Endothelial cell (in vitro differentiated cells): ENCODE measurements at regions not wholly inside any gene's neighbourhood (a gene's known extent, or its start where the extent isn't known, plus 50 kb on each side); places are given as distances from the start of the nearest gene placed in this dataset.

ENCODE experiments used
- DNase-seq: peaks from one replicate; pipeline ENCODE4 v3.0.0; 2021; ENCODE audit warnings: low spot score
- H3K27ac Mint-ChIP-seq: one replicate; pipeline ENCODE4 v1.8.0; 2021; ENCODE audit warnings: mixed read lengths, inconsistent platforms; ENCODE audit not compliant: unreplicated experiment
- H3K27me3 Mint-ChIP-seq: one replicate; pipeline ENCODE4 v1.8.0; 2021; ENCODE audit warnings: mild to moderate bottlenecking, moderate library complexity, mixed read lengths, inconsistent platforms; ENCODE audit not compliant: unreplicated experiment
- H3K36me3 Mint-ChIP-seq: one replicate; pipeline ENCODE4 v1.8.0; 2021; ENCODE audit warnings: mild to moderate bottlenecking, low read depth, mixed read lengths, inconsistent platforms; ENCODE audit not compliant: unreplicated experiment
- H3K4me1 Mint-ChIP-seq: one replicate; pipeline ENCODE4 v1.8.0; 2021; ENCODE audit warnings: mild to moderate bottlenecking, mixed read lengths, inconsistent platforms; ENCODE audit not compliant: unreplicated experiment
- H3K4me3 Mint-ChIP-seq: one replicate; pipeline ENCODE4 v1.8.0; 2021; ENCODE audit warnings: mild to moderate bottlenecking, mixed read lengths, inconsistent platforms; ENCODE audit not compliant: unreplicated experiment
- H3K9me3 Mint-ChIP-seq: one replicate; pipeline ENCODE4 v1.8.0; 2021; ENCODE audit warnings: mixed read lengths, inconsistent platforms; ENCODE audit not compliant: unreplicated experiment
- TF ChIP-seq, protein P1 (sequence below): fragments of 200-600 bp; sonication (generic); IDR thresholded peaks from one replicate; pipeline ENCODE4 v1.5.0; 2021; ENCODE audit warnings: antibody characterized with exemption; ENCODE audit not compliant: unreplicated experiment

DNA sequence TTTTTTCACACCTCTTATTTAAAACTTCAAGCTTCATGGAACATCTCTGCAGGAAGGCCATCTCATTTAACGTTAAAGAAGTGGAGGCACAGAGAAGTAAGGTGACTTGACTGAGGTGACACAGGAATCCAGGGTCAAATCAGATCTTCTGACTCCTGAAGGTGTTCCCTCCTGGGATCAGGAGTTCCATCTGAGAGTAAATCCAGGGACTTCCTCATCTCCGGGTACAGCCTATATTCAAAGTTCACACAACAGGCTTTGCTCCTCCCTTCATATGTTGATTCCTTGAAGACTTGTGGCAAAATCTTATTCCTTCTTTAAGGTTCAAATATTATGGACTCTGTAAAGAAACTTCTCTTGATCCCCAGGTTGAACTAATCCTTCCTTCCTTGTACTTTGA, 313.1 kb upstream of the CLINT1 start:
- Mint-ChIP-seq H3K36me3 (no peaks in the 10 kb centered on the region), H3K27me3 (peaks cover 8% of the 10 kb centered on the region), H3K4me1 (peaks cover 25% of the 10 kb centered on the region), H3K9me3 (no peaks in the 10 kb centered on the region), H3K27ac (no peak overlapping the region), H3K4me3 (no peak overlapping the region)
- no peak for DNase-seq
- TF ChIP-seq, protein P1, sequence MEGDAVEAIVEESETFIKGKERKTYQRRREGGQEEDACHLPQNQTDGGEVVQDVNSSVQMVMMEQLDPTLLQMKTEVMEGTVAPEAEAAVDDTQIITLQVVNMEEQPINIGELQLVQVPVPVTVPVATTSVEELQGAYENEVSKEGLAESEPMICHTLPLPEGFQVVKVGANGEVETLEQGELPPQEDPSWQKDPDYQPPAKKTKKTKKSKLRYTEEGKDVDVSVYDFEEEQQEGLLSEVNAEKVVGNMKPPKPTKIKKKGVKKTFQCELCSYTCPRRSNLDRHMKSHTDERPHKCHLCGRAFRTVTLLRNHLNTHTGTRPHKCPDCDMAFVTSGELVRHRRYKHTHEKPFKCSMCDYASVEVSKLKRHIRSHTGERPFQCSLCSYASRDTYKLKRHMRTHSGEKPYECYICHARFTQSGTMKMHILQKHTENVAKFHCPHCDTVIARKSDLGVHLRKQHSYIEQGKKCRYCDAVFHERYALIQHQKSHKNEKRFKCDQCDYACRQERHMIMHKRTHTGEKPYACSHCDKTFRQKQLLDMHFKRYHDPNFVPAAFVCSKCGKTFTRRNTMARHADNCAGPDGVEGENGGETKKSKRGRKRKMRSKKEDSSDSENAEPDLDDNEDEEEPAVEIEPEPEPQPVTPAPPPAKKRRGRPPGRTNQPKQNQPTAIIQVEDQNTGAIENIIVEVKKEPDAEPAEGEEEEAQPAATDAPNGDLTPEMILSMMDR = no peak

DNA sequence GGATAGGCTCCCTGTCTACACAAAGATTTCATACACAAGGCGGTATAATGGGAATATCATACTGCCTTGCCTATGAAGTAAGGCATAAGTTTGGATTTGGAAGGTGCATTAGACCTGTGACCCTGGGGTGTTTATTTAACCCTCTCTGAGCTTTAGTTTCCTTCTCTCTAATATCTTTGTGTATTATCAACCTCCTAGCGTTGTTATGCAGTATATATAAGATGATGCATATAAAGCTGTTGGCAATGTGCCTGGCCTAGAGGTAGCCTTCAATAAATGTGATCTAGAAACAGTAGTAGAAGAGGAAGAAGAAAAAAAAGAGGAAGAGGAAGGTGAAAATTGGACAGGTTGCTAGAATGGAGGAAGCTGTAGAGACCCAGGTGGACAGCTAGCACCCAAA, 311.6 kb upstream of the CLINT1 start:
- Mint-ChIP-seq H3K4me3 (no peak overlapping the region), H3K27me3 (peaks cover 6% of the 10 kb centered on the region), H3K4me1 (peaks cover 21% of the 10 kb centered on the region), H3K36me3 (no peaks in the 10 kb centered on the region), H3K27ac (no peak overlapping the region), H3K9me3 (no peaks in the 10 kb centered on the region)
- DNase-seq = no peak
- TF ChIP-seq, protein P1 = no peak

DNA sequence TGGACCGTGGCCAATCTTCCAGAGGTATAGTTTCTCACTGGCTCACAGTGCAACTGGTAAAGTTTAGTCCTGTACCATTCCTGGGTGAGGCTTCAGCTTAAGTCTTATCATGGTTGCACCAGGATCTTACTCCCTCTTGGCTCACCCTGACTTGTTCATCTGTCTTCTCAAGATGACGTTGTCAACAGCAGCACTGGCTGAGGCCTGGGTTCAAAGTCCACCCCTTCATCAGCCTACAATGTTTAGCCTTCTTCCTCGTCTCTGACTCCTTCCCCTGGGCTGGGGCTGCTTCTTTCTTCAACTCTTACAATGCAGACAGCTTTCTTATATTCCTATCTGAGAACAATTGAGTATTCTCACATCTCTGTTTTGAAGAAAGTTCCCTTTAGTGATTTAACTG, 311.1 kb upstream of the CLINT1 start:
- Mint-ChIP-seq H3K27me3 (peaks cover 6% of the 10 kb centered on the region), H3K27ac (no peak overlapping the region), H3K4me1 (peaks cover 16% of the 10 kb centered on the region), H3K4me3 (no peak overlapping the region), H3K9me3 (no peaks in the 10 kb centered on the region), H3K36me3 (no peaks in the 10 kb centered on the region)
- DNase-seq = no peak
- TF ChIP-seq, protein P1 = no peak

DNA sequence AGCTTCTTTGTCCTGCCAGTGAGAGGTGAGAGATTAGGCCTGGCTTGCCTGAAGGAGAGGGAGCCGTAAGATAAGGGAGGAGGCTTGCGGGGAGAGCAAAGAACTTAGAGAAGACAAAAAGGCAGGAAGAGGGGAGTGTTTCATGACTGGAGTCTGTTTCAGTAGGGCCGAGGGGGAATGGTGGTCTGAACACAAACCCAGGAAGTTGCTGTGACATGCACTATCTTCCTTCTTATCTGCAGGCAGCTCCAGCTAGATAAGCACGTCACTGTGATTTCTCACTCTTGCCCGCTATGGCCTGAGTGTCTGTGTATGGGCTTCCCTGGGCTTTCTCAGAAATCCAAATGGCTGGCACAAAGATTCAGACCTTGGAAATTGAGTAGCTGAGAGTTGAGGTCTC, 307.5 kb upstream of the CLINT1 start:
- H3K4me3 Mint-ChIP-seq = no peak overlapping the region
- H3K27me3 Mint-ChIP-seq = peaks cover 3% of the 10 kb centered on the region
- TF ChIP-seq, protein P1 = no peak
- DNase-seq = no peak
- no peaks in the 10 kb centered on the region for H3K36me3 Mint-ChIP-seq
- H3K27ac Mint-ChIP-seq = peak overlapping the region; percentile 88
- peaks cover 14% of the 10 kb centered on the region for H3K4me1 Mint-ChIP-seq
- H3K9me3 Mint-ChIP-seq = no peaks in the 10 kb centered on the region

DNA sequence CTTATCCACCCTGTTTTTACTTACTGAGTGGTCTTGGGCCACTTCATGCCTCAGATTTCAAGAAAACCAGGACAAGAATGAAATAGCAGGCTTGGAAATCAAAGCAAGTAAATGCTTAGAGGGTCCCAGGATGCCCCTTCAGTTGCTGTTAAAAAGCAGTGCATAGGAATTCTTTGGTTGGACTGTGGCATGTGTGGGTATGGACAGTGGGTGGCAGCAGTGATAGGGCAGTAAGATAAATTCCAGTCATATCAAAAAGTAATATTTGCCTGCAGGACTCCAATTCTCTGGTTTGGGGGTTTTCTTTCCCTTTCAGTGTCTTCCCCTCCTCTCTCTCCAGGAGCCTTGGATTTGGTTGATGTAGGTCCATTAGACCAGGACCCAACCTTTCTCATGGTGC, 306.7 kb upstream of the CLINT1 start:
- TF ChIP-seq, protein P1 = no peak
- Mint-ChIP-seq H3K4me1 (peaks cover 11% of the 10 kb centered on the region), H3K9me3 (no peaks in the 10 kb centered on the region), H3K27ac (peak overlapping the region; percentile 88), H3K36me3 (no peaks in the 10 kb centered on the region), H3K4me3 (no peak overlapping the region), H3K27me3 (peaks cover 2% of the 10 kb centered on the region)
- DNase-seq = no peak
